OCI-LY1 (cell line): ENCODE measurements at regions not wholly inside any gene's neighbourhood (a gene's known extent, or its start where the extent isn't known, plus 50 kb on each side); places are given as distances from the start of the nearest gene placed in this dataset.

Experiments used
- EZH2 ChIP-seq: fragments of 200-600 bp; sonication (generic), shearing (Covaris generic); IDR thresholded peaks from 2 replicates; pipeline ENCODE4 v1.8.0; 2017; ENCODE audit warnings: borderline replicate concordance, mixed run types, mild to moderate bottlenecking, antibody characterized with exemption, low read length, moderate library complexity, mixed read lengths
- TF ChIP-seq, protein P1 (sequence below): fragments of 200-600 bp; sonication (generic), shearing (Covaris generic); IDR thresholded peaks from 2 replicates; pipeline ENCODE4 v1.5.1; 2017; ENCODE audit warnings: mild to moderate bottlenecking, antibody characterized with exemption, low read length, moderate library complexity, mixed read lengths

DNA sequence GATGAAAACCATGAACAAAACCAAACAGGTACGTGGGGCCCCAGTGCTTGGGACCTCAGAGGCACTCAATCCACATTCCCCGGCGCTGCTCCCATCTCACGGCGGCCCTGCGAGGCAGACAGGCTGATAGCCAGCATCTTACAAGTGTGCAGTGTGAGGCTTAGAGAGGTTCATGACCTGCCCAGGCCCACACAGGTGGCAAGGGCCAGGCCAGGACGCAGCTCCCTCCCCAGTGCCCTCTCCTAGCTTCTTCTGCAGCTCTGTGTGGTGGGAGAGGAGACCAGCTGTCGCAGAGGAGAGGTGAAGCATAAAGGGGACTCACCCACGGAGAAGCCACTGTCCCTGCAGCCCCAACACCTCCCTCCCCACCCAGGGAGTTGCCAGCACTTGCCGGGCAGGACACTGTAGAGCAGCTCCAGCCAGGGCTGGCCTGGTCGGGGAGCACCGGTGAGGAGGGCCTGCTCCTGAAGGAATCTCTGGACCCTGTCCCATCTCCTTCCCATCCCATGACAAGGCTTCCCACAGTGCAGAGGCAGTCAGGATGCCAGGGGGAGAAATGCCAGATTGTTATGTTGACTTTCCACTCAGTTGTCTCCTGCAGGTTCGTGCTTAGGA lies 92.4 kb upstream of the TMEM45B start:
- TF ChIP-seq EZH2: no peak
- TF ChIP-seq, protein P1, sequence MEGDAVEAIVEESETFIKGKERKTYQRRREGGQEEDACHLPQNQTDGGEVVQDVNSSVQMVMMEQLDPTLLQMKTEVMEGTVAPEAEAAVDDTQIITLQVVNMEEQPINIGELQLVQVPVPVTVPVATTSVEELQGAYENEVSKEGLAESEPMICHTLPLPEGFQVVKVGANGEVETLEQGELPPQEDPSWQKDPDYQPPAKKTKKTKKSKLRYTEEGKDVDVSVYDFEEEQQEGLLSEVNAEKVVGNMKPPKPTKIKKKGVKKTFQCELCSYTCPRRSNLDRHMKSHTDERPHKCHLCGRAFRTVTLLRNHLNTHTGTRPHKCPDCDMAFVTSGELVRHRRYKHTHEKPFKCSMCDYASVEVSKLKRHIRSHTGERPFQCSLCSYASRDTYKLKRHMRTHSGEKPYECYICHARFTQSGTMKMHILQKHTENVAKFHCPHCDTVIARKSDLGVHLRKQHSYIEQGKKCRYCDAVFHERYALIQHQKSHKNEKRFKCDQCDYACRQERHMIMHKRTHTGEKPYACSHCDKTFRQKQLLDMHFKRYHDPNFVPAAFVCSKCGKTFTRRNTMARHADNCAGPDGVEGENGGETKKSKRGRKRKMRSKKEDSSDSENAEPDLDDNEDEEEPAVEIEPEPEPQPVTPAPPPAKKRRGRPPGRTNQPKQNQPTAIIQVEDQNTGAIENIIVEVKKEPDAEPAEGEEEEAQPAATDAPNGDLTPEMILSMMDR: no peak
